Esophagus squamous epithelium (tissue), 5 donors: ENCODE measurements at regions not wholly inside any gene's neighbourhood (a gene's known extent, or its start where the extent isn't known, plus 50 kb on each side); places are given as distances from the start of the nearest gene placed in this dataset.

Experiments
- DNase-seq: peaks from one replicate; lab custom pipeline; 2025; lab: John Stamatoyannopoulos, UW
- H3K27ac ChIP-seq, 4 donors: fragments of 200-600 bp; sonication (generic); one replicate each; pipeline ENCODE4 v1.5.1; 2016 to 2019; ENCODE audit warnings: mild to moderate bottlenecking in 1 of 4
- H3K27me3 ChIP-seq, 4 donors: fragments of 200-600 bp; sonication (generic); 1 replicate in 3 of 4; 2 replicates in 1 of 4; pipeline versions ENCODE4 v1.5.1 to v1.6.0; 2017 to 2021; ENCODE audit warnings: antibody characterized with exemption in 1 of 4
- H3K36me3 ChIP-seq, 3 donors: fragments of 200-600 bp; sonication (generic); one replicate each; pipeline ENCODE4 v1.5.1; 2016 to 2019
- H3K4me1 ChIP-seq, 3 donors: fragments of 200-600 bp; sonication (generic); one replicate each; pipeline ENCODE4 v1.5.1; 2017 to 2019
- H3K4me3 ChIP-seq, 4 donors: fragments of 200-600 bp; sonication (generic); 1 replicate in 3 of 4; 2 replicates in 1 of 4; pipeline ENCODE4 v1.5.1; 2016 to 2019; ENCODE audit warnings: mild to moderate bottlenecking in 2 of 4, moderate library complexity in 1 of 4
- H3K9me3 ChIP-seq, 3 donors: fragments of 200-600 bp; sonication (generic); one replicate each; pipeline ENCODE4 v1.5.1; 2016 to 2019
- CTCF ChIP-seq, 6 experiments: fragments of 450-650 bp in 4 of 6; fragments of 200-600 bp in 2 of 6; sonication (generic) in 2 of 6; IDR thresholded peaks; one replicate each; pipeline ENCODE4 v1.5.1; 2016 to 2019; ENCODE audit warnings: antibody characterized with exemption in 6 of 6, mild to moderate bottlenecking in 4 of 6, moderate library complexity in 4 of 6
- POLR2A ChIP-seq, 4 donors: fragments of 450-650 bp; IDR thresholded peaks; one replicate each; pipeline ENCODE4 v1.6.1; 2017; ENCODE audit warnings: antibody characterized with exemption in 4 of 4, mild to moderate bottlenecking in 4 of 4, moderate library complexity in 3 of 4
- WGBS, 2 donors: methylation state at CpG; one replicate each; pipeline ENCODE4 v1.1.5; 2018; 5-methylcytosine and 5-hydroxymethylcytosine counted together
- intact Hi-C: fragments of 100-400 bp; cut with DNase I; formaldehyde crosslinking; loops from one replicate; pipeline ENCODE4 v1.15.0; 2022
- donor health status: DM: yes; HTN: yes; CAD: no.

GRCh38 chr3:76700323-76700722 is 339.6 kb upstream of the ROBO2 start:
- no peak for TF ChIP-seq POLR2A (IDR thresholded peaks at IDR 0.05)
- H3K27me3 ChIP-seq: no peaks in the 10 kb centered on the region
- H3K9me3 ChIP-seq: no peaks in the 10 kb centered on the region
- no peaks in the 10 kb centered on the region for H3K4me1 ChIP-seq
- intact Hi-C loops: no loop called here
- H3K27ac ChIP-seq: no peak overlapping the region
- 62 to 68% methylated on average over 3 of the region's 3 CpGs for WGBS, 2 donors
- H3K4me3 ChIP-seq: no peak overlapping the region
- no peaks in the 10 kb centered on the region for H3K36me3 ChIP-seq
- DNase-seq: no peak

- intact Hi-C loops: no loop called here
- Histone ChIP-seq H3K4me1 (no peaks in the 10 kb centered on the region), H3K9me3 (no peaks in the 10 kb centered on the region), H3K36me3 (no peaks in the 10 kb centered on the region), H3K27ac (no peak overlapping the region), H3K27me3 (no peaks in the 10 kb centered on the region), H3K4me3 (no peak overlapping the region)
- no peak for DNase-seq
- 70 to 71% methylated on average over 3 of the region's 3 CpGs for WGBS, 2 donors
- no peak for TF ChIP-seq POLR2A (IDR thresholded peaks at IDR 0.05)
- TF ChIP-seq CTCF (IDR thresholded peaks at IDR 0.05): no peak
Measured at GRCh38 chr3:76702676-76703075, 337.2 kb upstream of the ROBO2 start.

GRCh38 chr3:76715426-76715825 is 324.5 kb upstream of the ROBO2 start:
- Histone ChIP-seq H3K27me3 (no peaks in the 10 kb centered on the region), H3K4me3 (no peak overlapping the region), H3K36me3 (no peaks in the 10 kb centered on the region), H3K27ac (no peak overlapping the region), H3K9me3 (no peaks in the 10 kb centered on the region), H3K4me1 (no peaks in the 10 kb centered on the region)
- TF ChIP-seq POLR2A (IDR thresholded peaks at IDR 0.05): no peak
- TF ChIP-seq CTCF (IDR thresholded peaks at IDR 0.05): no peak
- WGBS, 2 donors: 90 to 100% methylated on average over 1 of the region's 1 CpG
- DNase-seq: no peak
- intact Hi-C loops: no loop called here

GRCh38 chr3:76723366-76723765 is 316.5 kb upstream of the ROBO2 start:
- no peak for DNase-seq
- no peak for TF ChIP-seq CTCF (IDR thresholded peaks at IDR 0.05)
- no peak for TF ChIP-seq POLR2A (IDR thresholded peaks at IDR 0.05)
- Histone ChIP-seq H3K4me1 (no peaks in the 10 kb centered on the region), H3K9me3 (no peaks in the 10 kb centered on the region), H3K27me3 (no peaks in the 10 kb centered on the region), H3K36me3 (no peaks in the 10 kb centered on the region), H3K27ac (no peak overlapping the region), H3K4me3 (no peak overlapping the region)
- intact Hi-C loops: no loop called here
- 69 to 73% methylated on average over 2 of the region's 2 CpGs for WGBS, 2 donors

- no peaks in the 10 kb centered on the region for H3K9me3 ChIP-seq
- H3K27me3 ChIP-seq: no peaks in the 10 kb centered on the region
- no peak overlapping the region for H3K27ac ChIP-seq
- TF ChIP-seq POLR2A (IDR thresholded peaks at IDR 0.05) (no peak), CTCF (IDR thresholded peaks at IDR 0.05) (no peak)
- whole genome bisulfite sequencing, 2 donors: 79 to 92% methylated on average over 1 of the region's 1 CpG
- no peaks in the 10 kb centered on the region for H3K36me3 ChIP-seq
- no peak for DNase-seq
- no peak overlapping the region for H3K4me3 ChIP-seq
- intact Hi-C loops: no loop called here
- no peaks in the 10 kb centered on the region for H3K4me1 ChIP-seq
Measured at GRCh38 chr3:76724075-76724474, 315.8 kb upstream of the ROBO2 start.

GRCh38 chr3:76724706-76725105 is 315.2 kb upstream of the ROBO2 start:
- no peak overlapping the region for H3K4me3 ChIP-seq
- H3K36me3 ChIP-seq: no peaks in the 10 kb centered on the region
- no peaks in the 10 kb centered on the region for H3K27me3 ChIP-seq
- no peak overlapping the region for H3K27ac ChIP-seq
- 78 to 83% methylated on average over 4 of the region's 4 CpGs for WGBS, 2 donors
- TF ChIP-seq POLR2A (IDR thresholded peaks at IDR 0.05) (no peak), CTCF (IDR thresholded peaks at IDR 0.05) (no peak)
- H3K4me1 ChIP-seq: no peaks in the 10 kb centered on the region
- DNase-seq: no peak
- no peaks in the 10 kb centered on the region for H3K9me3 ChIP-seq
- intact Hi-C loops: no loop called here
